ENCODE measurements at regions not wholly inside any gene's neighbourhood (a gene's known extent, or its start where the extent isn't known, plus 50 kb on each side); places are given as distances from the start of the nearest gene placed in this dataset.

- DNase-seq (no peak), ATAC-seq (peak in 1 of 8 donors; percentile 34)
- Histone ChIP-seq H3K27ac (no peak overlapping the region), H3K36me3 (no peaks in the 10 kb centered on the region), H3K27me3 (peaks cover 0 to 4% (median 0%) of the 10 kb centered on the region in 7 donors), H3K4me3 (no peak overlapping the region), H3K4me1 (no peaks in the 10 kb centered on the region), H3K9me3 (no peaks in the 10 kb centered on the region)
- TF ChIP-seq CTCF (IDR thresholded peaks at IDR 0.05): no peak
- intact Hi-C loops (cut with DNase I): no loop called here
- 57 to 62% methylated on average over 7 of the region's 7 CpGs for WGBS, 2 donors
Measured at GRCh38 chr2:191746346-191747169, 68.6 kb downstream of the NABP1 start.

GRCh38 chr2:191747170-191747530, 69.2 kb downstream of the NABP1 start:
- Histone ChIP-seq H3K4me3 (no peak overlapping the region), H3K36me3 (no peaks in the 10 kb centered on the region), H3K27me3 (peaks cover 0 to 4% (median 0%) of the 10 kb centered on the region in 7 donors), H3K27ac (no peak overlapping the region), H3K4me1 (no peaks in the 10 kb centered on the region), H3K9me3 (no peaks in the 10 kb centered on the region)
- DNase-seq (no peak), ATAC-seq (no peak)
- WGBS, 2 donors: 79 to 82% methylated on average over 3 of the region's 3 CpGs
- intact Hi-C loops (cut with DNase I): no loop called here
- no peak for TF ChIP-seq CTCF (IDR thresholded peaks at IDR 0.05)

- H3K9me3 ChIP-seq: no peaks in the 10 kb centered on the region
- 73 to 80% methylated on average over 3 of the region's 3 CpGs for WGBS, 2 donors
- DNase-seq (no peak), ATAC-seq (no peak)
- H3K27ac ChIP-seq: no peak overlapping the region
- H3K4me3 ChIP-seq: no peak overlapping the region
- H3K27me3 ChIP-seq: peaks cover 0 to 4% (median 0%) of the 10 kb centered on the region in 7 donors
- no peaks in the 10 kb centered on the region for H3K36me3 ChIP-seq
- intact Hi-C loops (cut with DNase I): no loop called here
- no peaks in the 10 kb centered on the region for H3K4me1 ChIP-seq
- no peak for TF ChIP-seq CTCF (IDR thresholded peaks at IDR 0.05)
Measured at GRCh38 chr2:191748059-191748461, 70.1 kb downstream of the NABP1 start.

- peaks cover 0 to 4% (median 0%) of the 10 kb centered on the region in 7 donors for H3K27me3 ChIP-seq
- TF ChIP-seq CTCF (IDR thresholded peaks at IDR 0.05): no peak
- H3K9me3 ChIP-seq: no peaks in the 10 kb centered on the region
- no peak overlapping the region for H3K4me3 ChIP-seq
- no peaks in the 10 kb centered on the region for H3K36me3 ChIP-seq
- no peak overlapping the region for H3K27ac ChIP-seq
- ATAC-seq (no peak), DNase-seq (no peak)
- WGBS, 2 donors: 45 to 56% methylated on average over 1 of the region's 1 CpG
- H3K4me1 ChIP-seq: no peaks in the 10 kb centered on the region
- intact Hi-C loops (cut with DNase I): no loop called here
Measured at GRCh38 chr2:191748528-191749180, 70.7 kb downstream of the NABP1 start.

All from heart right ventricle (tissue), 16 donors.